ENCODE measurements at regions not wholly inside any gene's neighbourhood (a gene's known extent, or its start where the extent isn't known, plus 50 kb on each side); places are given as distances from the start of the nearest gene placed in this dataset.
"Not testable (repeated sequence)": the region's sequence is repeated elsewhere in the genome, so short reads cannot be mapped to it uniquely, and the experiment has no call there.

GRCh38 chr1:5125208-5125607, 470.8 kb downstream of the AJAP1 start:
- DNase-seq (ENCODE audit: low spot score) = no peak

GRCh38 chr1:5120559-5120958, 466.1 kb downstream of the AJAP1 start:
- DNase-seq (ENCODE audit: low spot score) = no peak

GRCh38 chr1:5119366-5120234, 465.2 kb downstream of the AJAP1 start:
- DNase-seq (ENCODE audit: low spot score) = no peak

- not testable (repeated sequence) for DNase-seq (ENCODE audit: low spot score)
These were observed 464.4 kb downstream of the AJAP1 start for GRCh38 chr1:5118771-5119170.

- not testable (repeated sequence) for DNase-seq (ENCODE audit: low spot score)
These were observed 463.9 kb downstream of the AJAP1 start for GRCh38 chr1:5118292-5118691.

GRCh38 chr1:5111581-5111980, 457.2 kb downstream of the AJAP1 start:
- DNase-seq (ENCODE audit: low spot score) = no peak

GRCh38 chr1:5110508-5110907, 456.1 kb downstream of the AJAP1 start:
- no peak for DNase-seq (ENCODE audit: low spot score)

GRCh38 chr1:5109633-5110032, 455.2 kb downstream of the AJAP1 start:
- no peak for DNase-seq (ENCODE audit: low spot score)

- no peak for DNase-seq (ENCODE audit: low spot score)
These were observed 454.3 kb downstream of the AJAP1 start for GRCh38 chr1:5108740-5109139.

- DNase-seq (ENCODE audit: low spot score) = no peak
These were observed 451.3 kb downstream of the AJAP1 start for GRCh38 chr1:5105744-5106143.

GRCh38 chr1:5099558-5099957, 445.1 kb downstream of the AJAP1 start:
- DNase-seq (ENCODE audit: low spot score) = no peak

- no peak for DNase-seq (ENCODE audit: low spot score)
These were observed 444.6 kb downstream of the AJAP1 start for GRCh38 chr1:5098981-5099385.

- DNase-seq (ENCODE audit: low spot score) = no peak
These were observed 438.6 kb downstream of the AJAP1 start for GRCh38 chr1:5093042-5093441.

GRCh38 chr1:5084676-5085075, 430.3 kb downstream of the AJAP1 start:
- DNase-seq (ENCODE audit: low spot score) = no peak

- DNase-seq (ENCODE audit: low spot score) = no peak
These were observed 412.8 kb downstream of the AJAP1 start for GRCh38 chr1:5067246-5067645.

GRCh38 chr1:5053744-5054143, 399.3 kb downstream of the AJAP1 start:
- no peak for DNase-seq (ENCODE audit: low spot score)

GRCh38 chr1:5029136-5029535, 374.7 kb downstream of the AJAP1 start:
- no peak for DNase-seq (ENCODE audit: low spot score)

GRCh38 chr1:5012249-5012648, 357.8 kb downstream of the AJAP1 start:
- no peak for DNase-seq (ENCODE audit: low spot score)

GRCh38 chr1:5010656-5011055, 356.2 kb downstream of the AJAP1 start:
- no peak for DNase-seq (ENCODE audit: low spot score)

- no peak for DNase-seq (ENCODE audit: low spot score)
These were observed 355.8 kb downstream of the AJAP1 start for GRCh38 chr1:5010236-5010635.

- no peak for DNase-seq (ENCODE audit: low spot score)
These were observed 355.1 kb downstream of the AJAP1 start for GRCh38 chr1:5009376-5010065.

- DNase-seq (ENCODE audit: low spot score) = no peak
These were observed 350.8 kb downstream of the AJAP1 start for GRCh38 chr1:5005171-5005570.

- DNase-seq (ENCODE audit: low spot score) = no peak
These were observed 348.3 kb downstream of the AJAP1 start for GRCh38 chr1:5002676-5003075.

All from kidney capillary endothelial cell (primary cell).